Hepatic stellate cell (primary cell): ENCODE measurements at regions not wholly inside any gene's neighbourhood (a gene's known extent, or its start where the extent isn't known, plus 50 kb on each side); places are given as distances from the start of the nearest gene placed in this dataset.
A peak's percentile ranks its signal among the peaks of the same experiment; 100 is the strongest.
"Not testable (repeated sequence)": the region's sequence is repeated elsewhere in the genome, so short reads cannot be mapped to it uniquely, and the experiment has no call there.

Experiments used
- DNase-seq: peaks from one replicate; pipeline ENCODE4 v3.0.0; 2011; ENCODE audit warnings: low spot score

- DNase-seq, result no peak
These were observed 832.3 kb upstream of the ID2 start for GRCh38 chr2:7849531-7849930.

GRCh38 chr2:7852546-7852945 lies 829.3 kb upstream of the ID2 start:
- DNase-seq, result no peak

GRCh38 chr2:7857904-7858303 lies 824.0 kb upstream of the ID2 start:
- DNase-seq, result peak; percentile 63

GRCh38 chr2:7858624-7859023 lies 823.2 kb upstream of the ID2 start:
- DNase-seq, result no peak

GRCh38 chr2:7860693-7861092 lies 821.2 kb upstream of the ID2 start:
- DNase-seq, result no peak

- DNase-seq, result no peak
These were observed 819.8 kb upstream of the ID2 start for GRCh38 chr2:7861910-7862702.

GRCh38 chr2:7866104-7866503 lies 815.8 kb upstream of the ID2 start:
- no peak for DNase-seq

- DNase-seq, result no peak
These were observed 815.0 kb upstream of the ID2 start for GRCh38 chr2:7866825-7867224.

- no peak for DNase-seq
These were observed 814.0 kb upstream of the ID2 start for GRCh38 chr2:7867867-7868266.

GRCh38 chr2:7868836-7869235 lies 813.0 kb upstream of the ID2 start:
- no peak for DNase-seq

GRCh38 chr2:7876445-7876844 lies 805.4 kb upstream of the ID2 start:
- DNase-seq, result not testable (repeated sequence)

GRCh38 chr2:7878266-7878665 lies 803.6 kb upstream of the ID2 start:
- DNase-seq, result not testable (repeated sequence)

- no peak for DNase-seq
These were observed 802.9 kb upstream of the ID2 start for GRCh38 chr2:7878786-7879482.

- no peak for DNase-seq
These were observed 802.4 kb upstream of the ID2 start for GRCh38 chr2:7879483-7879835.

- DNase-seq, result no peak
These were observed 801.7 kb upstream of the ID2 start for GRCh38 chr2:7880126-7880525.

- no peak for DNase-seq
These were observed 801.3 kb upstream of the ID2 start for GRCh38 chr2:7880566-7880965.

- DNase-seq, result no peak
These were observed 800.8 kb upstream of the ID2 start for GRCh38 chr2:7881063-7881462.

GRCh38 chr2:7881466-7881865 lies 800.4 kb upstream of the ID2 start:
- no peak for DNase-seq

GRCh38 chr2:7882296-7882695 lies 799.6 kb upstream of the ID2 start:
- DNase-seq, result no peak

GRCh38 chr2:7884338-7884737 lies 797.5 kb upstream of the ID2 start:
- no peak for DNase-seq

- no peak for DNase-seq
These were observed 795.2 kb upstream of the ID2 start for GRCh38 chr2:7886666-7887065.

GRCh38 chr2:7887441-7887840 lies 794.4 kb upstream of the ID2 start:
- no peak for DNase-seq

GRCh38 chr2:7888876-7889275 lies 793.0 kb upstream of the ID2 start:
- DNase-seq, result no peak

- no peak for DNase-seq
These were observed 790.5 kb upstream of the ID2 start for GRCh38 chr2:7891312-7891711.
